GM06990 (cell line): ENCODE measurements at regions not wholly inside any gene's neighbourhood (a gene's known extent, or its start where the extent isn't known, plus 50 kb on each side); places are given as distances from the start of the nearest gene placed in this dataset.

Experiments
- DNase-seq: peaks from one replicate; pipeline ENCODE4 v3.0.0-alpha.2; 2011; ENCODE audit not compliant: insufficient read length; ENCODE audit errors: extremely low read depth
- H3K27me3 ChIP-seq: replicated peaks from 2 replicates; pipeline ENCODE4 v1.6.0; 2011; ENCODE audit warnings: low read length; ENCODE audit not compliant: control insufficient read depth, insufficient read depth
- H3K36me3 ChIP-seq: 2 replicates; pipeline ENCODE4 v1.5.1; 2011; ENCODE audit warnings: low read length; ENCODE audit not compliant: control insufficient read depth, insufficient read depth
- H3K4me3 ChIP-seq: replicated peaks from 2 replicates; pipeline ENCODE4 v1.5.1; 2011; ENCODE audit warnings: low read depth, mild to moderate bottlenecking, control low read depth, low read length
- TF ChIP-seq, protein P1 (sequence below): IDR thresholded peaks from 2 replicates; pipeline ENCODE4 v1.5.1; 2011; ENCODE audit warnings: low read length, control low read depth, mild to moderate bottlenecking, inconsistent platforms; ENCODE audit not compliant: insufficient read depth, poor library complexity, severe bottlenecking

GRCh38 chr3:69538281-69538680, 152.4 kb upstream of the FRMD4B start:
- TF ChIP-seq, protein P1, sequence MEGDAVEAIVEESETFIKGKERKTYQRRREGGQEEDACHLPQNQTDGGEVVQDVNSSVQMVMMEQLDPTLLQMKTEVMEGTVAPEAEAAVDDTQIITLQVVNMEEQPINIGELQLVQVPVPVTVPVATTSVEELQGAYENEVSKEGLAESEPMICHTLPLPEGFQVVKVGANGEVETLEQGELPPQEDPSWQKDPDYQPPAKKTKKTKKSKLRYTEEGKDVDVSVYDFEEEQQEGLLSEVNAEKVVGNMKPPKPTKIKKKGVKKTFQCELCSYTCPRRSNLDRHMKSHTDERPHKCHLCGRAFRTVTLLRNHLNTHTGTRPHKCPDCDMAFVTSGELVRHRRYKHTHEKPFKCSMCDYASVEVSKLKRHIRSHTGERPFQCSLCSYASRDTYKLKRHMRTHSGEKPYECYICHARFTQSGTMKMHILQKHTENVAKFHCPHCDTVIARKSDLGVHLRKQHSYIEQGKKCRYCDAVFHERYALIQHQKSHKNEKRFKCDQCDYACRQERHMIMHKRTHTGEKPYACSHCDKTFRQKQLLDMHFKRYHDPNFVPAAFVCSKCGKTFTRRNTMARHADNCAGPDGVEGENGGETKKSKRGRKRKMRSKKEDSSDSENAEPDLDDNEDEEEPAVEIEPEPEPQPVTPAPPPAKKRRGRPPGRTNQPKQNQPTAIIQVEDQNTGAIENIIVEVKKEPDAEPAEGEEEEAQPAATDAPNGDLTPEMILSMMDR, result no peak
- no peaks in the 10 kb centered on the region; the same call in 1 of the 2 replicates for H3K27me3 ChIP-seq

DNA sequence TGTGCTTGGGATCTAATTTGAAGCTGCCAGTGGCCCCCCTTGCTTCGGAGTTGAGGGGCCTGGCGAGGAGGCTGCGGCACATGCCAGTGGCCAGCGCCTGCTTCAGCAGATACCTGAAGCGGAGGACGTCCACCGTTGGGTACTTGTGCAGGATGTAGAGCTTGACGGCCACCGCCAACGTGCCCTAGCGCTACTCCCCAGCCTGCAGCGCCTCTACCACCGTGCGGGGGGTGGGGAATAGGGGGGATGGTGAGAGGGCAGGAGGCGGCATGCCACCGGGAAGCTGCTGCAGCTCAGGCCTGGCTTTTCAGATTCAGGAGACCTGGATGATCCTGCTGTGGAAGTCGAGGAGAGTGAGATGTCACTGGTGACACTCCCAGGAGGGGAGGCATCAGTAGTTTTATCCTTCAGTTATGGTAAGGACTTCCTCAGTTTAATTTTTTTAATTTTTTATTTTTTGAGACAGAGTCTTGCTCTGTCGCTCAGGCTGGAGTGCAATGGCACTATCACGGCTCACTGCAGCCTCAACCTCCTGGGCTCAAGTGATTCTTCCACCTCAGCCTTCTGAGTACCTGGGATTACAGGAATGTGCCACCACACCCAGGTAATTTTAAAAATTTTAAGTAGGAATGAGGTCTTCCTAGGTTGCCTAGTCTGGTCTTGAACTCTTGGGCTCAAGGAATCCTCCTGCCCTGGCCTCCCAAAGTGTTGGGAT, 150.6 kb upstream of the FRMD4B start:
- Histone ChIP-seq H3K27me3 (no peaks in the 10 kb centered on the region; the same call in 1 of the 2 replicates), H3K36me3 (no peaks in the 10 kb centered on the region), H3K4me3 (no peak overlapping the region)
- TF ChIP-seq, protein P1, result no peak
- no peak for DNase-seq

More at GRCh38 chr3:69538281-69538680, 152.4 kb upstream of the FRMD4B start:
- no peak for DNase-seq
- no peaks in the 10 kb centered on the region for H3K36me3 ChIP-seq
- H3K4me3 ChIP-seq, result no peak overlapping the region

DNA sequence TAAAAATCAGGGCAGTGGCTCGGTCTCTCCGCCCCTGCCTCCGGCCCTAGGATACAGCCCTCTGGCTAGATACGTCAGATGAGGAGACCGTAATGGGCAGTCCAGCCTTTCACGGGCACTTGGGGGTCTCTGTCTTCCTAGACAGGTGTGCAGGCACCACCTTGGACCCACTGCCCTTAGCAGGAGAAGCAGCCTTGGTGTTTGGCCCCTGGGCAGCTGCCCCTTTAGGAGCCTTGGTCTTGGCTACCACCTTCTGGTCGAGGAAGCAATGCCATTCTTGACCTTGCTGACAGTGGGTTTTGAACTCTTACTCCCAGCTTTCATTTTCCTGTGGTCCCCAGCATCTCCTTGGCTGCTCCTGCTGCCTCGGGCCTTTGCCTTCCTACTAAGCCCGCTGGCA, 149.7 kb upstream of the FRMD4B start:
- Histone ChIP-seq H3K27me3 (no peaks in the 10 kb centered on the region; the same call in 1 of the 2 replicates), H3K4me3 (no peak overlapping the region), H3K36me3 (no peaks in the 10 kb centered on the region)
- TF ChIP-seq, protein P1, result no peak
- DNase-seq, result no peak

DNA sequence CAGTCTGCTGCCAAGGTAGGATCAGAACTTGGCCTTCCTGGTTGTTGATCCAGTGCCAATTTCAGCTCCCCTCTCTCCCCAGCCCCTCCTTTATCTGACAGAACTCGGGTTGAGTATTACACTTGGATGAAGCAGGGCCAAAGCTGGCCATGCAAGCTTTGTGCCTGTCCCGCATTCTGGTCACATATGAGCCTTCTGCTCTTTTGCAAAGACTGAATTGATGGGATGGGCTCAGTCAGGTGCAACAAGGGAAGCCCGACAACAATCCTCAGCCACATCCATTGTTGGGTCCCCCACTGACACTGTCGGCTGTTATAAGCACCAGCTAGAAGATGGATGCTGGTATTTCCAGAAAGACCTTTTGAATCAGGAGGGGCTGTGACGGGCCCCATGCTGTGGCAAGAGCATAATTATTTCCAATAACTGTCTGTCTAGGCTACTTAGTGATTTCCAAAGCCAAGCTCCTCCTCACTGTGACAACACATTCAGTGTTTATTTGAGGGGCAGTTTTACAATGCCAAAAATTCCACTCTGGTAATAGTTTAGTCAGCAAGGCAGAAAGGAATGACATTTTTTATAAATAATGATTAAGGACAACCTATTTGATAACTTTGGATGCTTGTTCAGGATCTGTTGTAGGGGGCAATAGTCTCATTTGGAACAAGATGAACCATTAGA, 146.8 kb upstream of the FRMD4B start:
- Histone ChIP-seq H3K36me3 (no peaks in the 10 kb centered on the region), H3K27me3 (no peaks in the 10 kb centered on the region; the same call in 1 of the 2 replicates), H3K4me3 (no peak overlapping the region)
- TF ChIP-seq, protein P1, result no peak
- DNase-seq, result no peak

GRCh38 chr3:69531576-69532546, 146.0 kb upstream of the FRMD4B start:
- DNase-seq, result no peak
- no peaks in the 10 kb centered on the region for H3K36me3 ChIP-seq
- no peak overlapping the region for H3K4me3 ChIP-seq
- H3K27me3 ChIP-seq, result no peaks in the 10 kb centered on the region; the same call in 1 of the 2 replicates
- TF ChIP-seq, protein P1, result no peak
